GM23338 (cell line): ENCODE measurements at regions not wholly inside any gene's neighbourhood (a gene's known extent, or its start where the extent isn't known, plus 50 kb on each side); places are given as distances from the start of the nearest gene placed in this dataset.

Experiments
- ATAC-seq: fragments of 200-7000 bp; cut with Tn5 transposase; 3 replicates; pipeline ENCODE4 v1.9.1; 2020
- DNase-seq: peaks from one replicate; pipeline ENCODE4 v3.0.0-alpha.2; 2015; ENCODE audit warnings: low spot score
- H2AFZ ChIP-seq: fragments of 200-600 bp; sonication (generic); 2 replicates; pipeline ENCODE4 v1.8.0; 2016; ENCODE audit warnings: antibody characterized with exemption, mild to moderate bottlenecking, moderate library complexity
- H3F3A ChIP-seq: fragments of 200-600 bp; sonication (generic); replicated peaks from 2 replicates; pipeline ENCODE4 v1.8.0; 2017; ENCODE audit warnings: antibody characterized with exemption, mixed run types, low read depth
- H3K27ac ChIP-seq: fragments of 200-600 bp; sonication (generic); 2 replicates; pipeline ENCODE4 v1.6.1; 2016; ENCODE audit warnings: low read depth
- H3K27me3 ChIP-seq: fragments of 200-600 bp; sonication (generic); 2 replicates; pipeline ENCODE4 v1.8.0; 2016; ENCODE audit warnings: mild to moderate bottlenecking, mixed run types, moderate library complexity; ENCODE audit not compliant: insufficient read depth
- H3K36me3 ChIP-seq: fragments of 200-600 bp; sonication (generic); 2 replicates; pipeline ENCODE4 v1.8.0; 2016; ENCODE audit warnings: mild to moderate bottlenecking; ENCODE audit not compliant: insufficient read depth
- H3K4me1 ChIP-seq: fragments of 200-600 bp; sonication (generic); 2 replicates; pipeline ENCODE4 v1.8.0; 2016; ENCODE audit warnings: mild to moderate bottlenecking, moderate library complexity; ENCODE audit not compliant: insufficient read depth
- H3K4me2 ChIP-seq: fragments of 200-600 bp; sonication (generic); 2 replicates; pipeline ENCODE4 v1.7.1; 2017; ENCODE audit warnings: mixed run types
- H3K4me3 ChIP-seq: fragments of 200-600 bp; sonication (generic); 2 replicates; pipeline ENCODE4 v1.6.1; 2016; ENCODE audit warnings: mixed run types
- H3K79me2 ChIP-seq: fragments of 200-600 bp; sonication (generic); replicated peaks from 2 replicates; pipeline ENCODE4 v1.8.0; 2017; ENCODE audit warnings: mild to moderate bottlenecking; ENCODE audit not compliant: insufficient read depth
- H3K9me2 ChIP-seq: fragments of 200-600 bp; sonication (generic); 2 replicates; pipeline ENCODE4 v1.8.0; 2017; ENCODE audit not compliant: insufficient read depth
- H4K20me1 ChIP-seq: fragments of 200-600 bp; sonication (generic); replicated peaks from 2 replicates; pipeline ENCODE4 v1.8.0; 2017; ENCODE audit warnings: mild to moderate bottlenecking; ENCODE audit not compliant: insufficient read depth
- H3K27ac Mint-ChIP-seq: 2 replicates; pipeline ENCODE4 v1.8.0; 2020; ENCODE audit warnings: inconsistent platforms, mild to moderate bottlenecking, moderate library complexity, mixed read lengths
- H3K27me3 Mint-ChIP-seq: 3 replicates; pipeline ENCODE4 v1.8.0; 2022; ENCODE audit warnings: low read depth, mild to moderate bottlenecking, moderate library complexity, mixed read lengths, inconsistent platforms; ENCODE audit not compliant: insufficient read depth, poor library complexity
- H3K36me3 Mint-ChIP-seq: 3 replicates; pipeline ENCODE4 v1.8.0; 2021; ENCODE audit warnings: low read depth, mild to moderate bottlenecking, inconsistent platforms, moderate library complexity, mixed read lengths
- H3K4me1 Mint-ChIP-seq: 3 replicates; pipeline ENCODE4 v1.8.0; 2020; ENCODE audit warnings: mild to moderate bottlenecking, inconsistent platforms, mixed read lengths
- H3K4me3 Mint-ChIP-seq: 3 replicates; pipeline ENCODE4 v1.8.0; 2021; ENCODE audit warnings: moderate library complexity, mild to moderate bottlenecking, inconsistent platforms, mixed read lengths
- H3K9me3 Mint-ChIP-seq: 3 replicates; pipeline ENCODE4 v1.8.0; 2020; ENCODE audit warnings: moderate library complexity, mild to moderate bottlenecking, inconsistent platforms, mixed read lengths
- CREB1 ChIP-seq: fragments of 250-450 bp; sonication (Bioruptor Pico); IDR thresholded peaks from 2 replicates; pipeline ENCODE4 v1.5.0; 2020; ENCODE audit warnings: low read depth, mild to moderate bottlenecking, moderate library complexity
- ETS1 ChIP-seq: IDR thresholded peaks from 2 replicates; pipeline ENCODE4 v1.6.1; 2016; ENCODE audit warnings: antibody characterized with exemption
- EZH2 ChIP-seq: fragments of 200-600 bp; sonication (generic); IDR thresholded peaks from one replicate; pipeline ENCODE4 v1.8.0; 2017; ENCODE audit warnings: antibody characterized with exemption, mild to moderate bottlenecking, low read depth; ENCODE audit not compliant: unreplicated experiment
- EZH2phosphoT487 ChIP-seq: fragments of 200-600 bp; sonication (generic); IDR thresholded peaks from one replicate; pipeline ENCODE4 v1.8.1; 2018; ENCODE audit warnings: antibody characterized with exemption; ENCODE audit not compliant: unreplicated experiment
- NANOG ChIP-seq: IDR thresholded peaks from 2 replicates; pipeline ENCODE4 v1.6.1; 2016; ENCODE audit warnings: antibody characterized with exemption, borderline replicate concordance
- POLR2AphosphoS5 ChIP-seq: IDR thresholded peaks from 2 replicates; pipeline ENCODE4 v1.6.1; 2016; ENCODE audit warnings: antibody characterized with exemption, low read depth
- REST ChIP-seq: IDR thresholded peaks from one replicate; pipeline ENCODE4 v1.6.1; 2018; ENCODE audit warnings: antibody characterized with exemption; ENCODE audit not compliant: unreplicated experiment
- STAT1 ChIP-seq: IDR thresholded peaks from one replicate; pipeline ENCODE4 v1.6.1; 2016; ENCODE audit warnings: antibody characterized with exemption; ENCODE audit not compliant: unreplicated experiment
- ZNF114 ChIP-seq: fragments of 250-450 bp; sonication (Bioruptor Pico); IDR thresholded peaks from 2 replicates; pipeline ENCODE4 v1.5.0; 2020; ENCODE audit warnings: mild to moderate bottlenecking, moderate library complexity
- ZNF331 ChIP-seq: fragments of 250-450 bp; sonication (Bioruptor Pico); IDR thresholded peaks from 2 replicates; pipeline ENCODE4 v1.5.0; 2020; ENCODE audit warnings: low read depth, mild to moderate bottlenecking, moderate library complexity
- ZNF462 ChIP-seq: fragments of 250-450 bp; sonication (Bioruptor Pico); IDR thresholded peaks from 2 replicates; pipeline ENCODE4 v1.5.0; 2020; ENCODE audit warnings: mild to moderate bottlenecking, moderate library complexity
- TF ChIP-seq, protein P1 (sequence below), 2 experiments: fragments of 200-600 bp in 1 of 2; sonication (generic) in 1 of 2; conservative IDR thresholded peaks; 2 replicates each; pipeline versions ENCODE4 v1.5.1 to v1.6.1; 2016 to 2017; ENCODE audit warnings: antibody characterized with exemption in 2 of 2, low read depth in 2 of 2, mild to moderate bottlenecking in 2 of 2, moderate library complexity in 1 of 2

GRCh38 chr10:18737236-18737635 lies 78.0 kb downstream of the ARL5B start:
- no peak overlapping the region for H3K4me3 Mint-ChIP-seq
- no peak overlapping the region for H3K4me3 ChIP-seq
- H3K9me3 Mint-ChIP-seq: peaks cover 11% of the 10 kb centered on the region; the same call in 2 of the 3 replicates

More at GRCh38 chr10:18737236-18737635, 78.0 kb downstream of the ARL5B start:
- H3K27ac ChIP-seq: no peak overlapping the region
- H3K27ac Mint-ChIP-seq: no peak overlapping the region
- H3K36me3 ChIP-seq: no peaks in the 10 kb centered on the region
- no peaks in the 10 kb centered on the region for H4K20me1 ChIP-seq
- H3K4me2 ChIP-seq: no peak overlapping the region
- no peaks in the 10 kb centered on the region for H3K27me3 Mint-ChIP-seq
- DNase-seq: no peak
- peaks cover 5% of the 10 kb centered on the region; the same call in 2 of the 3 replicates for H3K36me3 Mint-ChIP-seq
- no peaks in the 10 kb centered on the region for H3K79me2 ChIP-seq
- peaks cover 10% of the 10 kb centered on the region for H3K9me2 ChIP-seq
- H3K4me1 ChIP-seq: no peaks in the 10 kb centered on the region
- no peaks in the 10 kb centered on the region for H3F3A ChIP-seq
- TF ChIP-seq, protein P1, sequence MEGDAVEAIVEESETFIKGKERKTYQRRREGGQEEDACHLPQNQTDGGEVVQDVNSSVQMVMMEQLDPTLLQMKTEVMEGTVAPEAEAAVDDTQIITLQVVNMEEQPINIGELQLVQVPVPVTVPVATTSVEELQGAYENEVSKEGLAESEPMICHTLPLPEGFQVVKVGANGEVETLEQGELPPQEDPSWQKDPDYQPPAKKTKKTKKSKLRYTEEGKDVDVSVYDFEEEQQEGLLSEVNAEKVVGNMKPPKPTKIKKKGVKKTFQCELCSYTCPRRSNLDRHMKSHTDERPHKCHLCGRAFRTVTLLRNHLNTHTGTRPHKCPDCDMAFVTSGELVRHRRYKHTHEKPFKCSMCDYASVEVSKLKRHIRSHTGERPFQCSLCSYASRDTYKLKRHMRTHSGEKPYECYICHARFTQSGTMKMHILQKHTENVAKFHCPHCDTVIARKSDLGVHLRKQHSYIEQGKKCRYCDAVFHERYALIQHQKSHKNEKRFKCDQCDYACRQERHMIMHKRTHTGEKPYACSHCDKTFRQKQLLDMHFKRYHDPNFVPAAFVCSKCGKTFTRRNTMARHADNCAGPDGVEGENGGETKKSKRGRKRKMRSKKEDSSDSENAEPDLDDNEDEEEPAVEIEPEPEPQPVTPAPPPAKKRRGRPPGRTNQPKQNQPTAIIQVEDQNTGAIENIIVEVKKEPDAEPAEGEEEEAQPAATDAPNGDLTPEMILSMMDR (conservative IDR thresholded peaks at IDR 0.05; ENCODE audit: low read depth in 2 of 2): no peak
- TF ChIP-seq EZH2phosphoT487: no peak
- no peak for TF ChIP-seq ZNF114 (CRISPR knock-in tag)
- TF ChIP-seq REST: no peak
- no peak for TF ChIP-seq STAT1
- no peak for TF ChIP-seq ZNF331
- no peak for TF ChIP-seq ZNF462 (CRISPR knock-in tag)
- TF ChIP-seq POLR2AphosphoS5: no peak
- no peak for TF ChIP-seq NANOG
- no peak for TF ChIP-seq EZH2
- TF ChIP-seq CREB1: no peak
- no peak for TF ChIP-seq ETS1
- H3K27me3 ChIP-seq: peaks cover 5% of the 10 kb centered on the region; the same call in 1 of the 2 replicates
- no peak for ATAC-seq
- no peaks in the 10 kb centered on the region for H3K4me1 Mint-ChIP-seq
- H2AFZ ChIP-seq: no peak overlapping the region
